GM18517 (cell line): ENCODE measurements at regions not wholly inside any gene's neighbourhood (a gene's known extent, or its start where the extent isn't known, plus 50 kb on each side); places are given as distances from the start of the nearest gene placed in this dataset.

Experiments used
- ATAC-seq: cut with Tn5 transposase; IDR thresholded peaks from one replicate; pipeline ENCODE4 v1.9.1; 2021; ENCODE audit warnings: mild to moderate bottlenecking, moderate library complexity; ENCODE audit not compliant: unreplicated experiment

GRCh38 chr4:136329042-136329662 is 1203.1 kb downstream of the PCDH18 start:
- no peak for ATAC-seq

- ATAC-seq = no peak
Measured at GRCh38 chr4:136328131-136328530, 1204.2 kb downstream of the PCDH18 start.

- ATAC-seq = no peak
Measured at GRCh38 chr4:136320465-136320813, 1211.9 kb downstream of the PCDH18 start.

GRCh38 chr4:136319789-136320464 is 1212.4 kb downstream of the PCDH18 start:
- ATAC-seq = no peak

GRCh38 chr4:136316961-136317360 is 1215.3 kb downstream of the PCDH18 start:
- ATAC-seq = no peak

- no peak for ATAC-seq
Measured at GRCh38 chr4:136314686-136315085, 1217.6 kb downstream of the PCDH18 start.

- no peak for ATAC-seq
Measured at GRCh38 chr4:136311774-136312173, 1220.5 kb downstream of the PCDH18 start.

- no peak for ATAC-seq
Measured at GRCh38 chr4:136307765-136308164, 1224.5 kb downstream of the PCDH18 start.

GRCh38 chr4:136306361-136306760 is 1225.9 kb downstream of the PCDH18 start:
- ATAC-seq = no peak

- ATAC-seq = no peak
Measured at GRCh38 chr4:136302566-136302965, 1229.7 kb downstream of the PCDH18 start.

- no peak for ATAC-seq
Measured at GRCh38 chr4:136301749-136302495, 1230.4 kb downstream of the PCDH18 start.

GRCh38 chr4:136283977-136284376 is 1248.3 kb downstream of the PCDH18 start:
- ATAC-seq = no peak

- ATAC-seq = no peak
Measured at GRCh38 chr4:136281889-136282288, 1250.4 kb downstream of the PCDH18 start.

- ATAC-seq = no peak
Measured at GRCh38 chr4:136281307-136281706, 1251.0 kb downstream of the PCDH18 start.

- no peak for ATAC-seq
Measured at GRCh38 chr4:136277741-136278140, 1254.6 kb downstream of the PCDH18 start.

GRCh38 chr4:136246876-136247275 is 1285.4 kb downstream of the PCDH18 start:
- no peak for ATAC-seq

- ATAC-seq = no peak
Measured at GRCh38 chr4:136241221-136241986, 1290.9 kb downstream of the PCDH18 start.

- ATAC-seq = no peak
Measured at GRCh38 chr4:136227315-136227714, 1305.0 kb downstream of the PCDH18 start.

- no peak for ATAC-seq
Measured at GRCh38 chr4:136219592-136220125, 1312.6 kb downstream of the PCDH18 start.

- no peak for ATAC-seq
Measured at GRCh38 chr4:136203199-136203598, 1329.1 kb downstream of the PCDH18 start.

GRCh38 chr4:136198358-136198757 is 1333.9 kb downstream of the PCDH18 start:
- no peak for ATAC-seq
